Astrocyte of the cerebellum (primary cell): ENCODE measurements at regions not wholly inside any gene's neighbourhood (a gene's known extent, or its start where the extent isn't known, plus 50 kb on each side); places are given as distances from the start of the nearest gene placed in this dataset.

Experiments
- DNase-seq: peaks from one replicate; pipeline ENCODE4 v3.0.0-alpha.2; 2011; ENCODE audit warnings: low read depth
- H3K4me3 ChIP-seq: 2 replicates; pipeline ENCODE4 v1.5.1; 2011; ENCODE audit warnings: mild to moderate bottlenecking, low read depth, low read length, moderate library complexity
- CTCF ChIP-seq: IDR thresholded peaks from 2 replicates; pipeline ENCODE4 v1.5.1; 2012; ENCODE audit warnings: low read length, low read depth, moderate library complexity, mild to moderate bottlenecking; ENCODE audit errors: missing control alignments
- in situ Hi-C: cut with HindIII; loops from 2 replicates; pipeline ENCODE4 v1.10.0; 2017; ENCODE audit warnings: low sequenced_read_pairs

DNA sequence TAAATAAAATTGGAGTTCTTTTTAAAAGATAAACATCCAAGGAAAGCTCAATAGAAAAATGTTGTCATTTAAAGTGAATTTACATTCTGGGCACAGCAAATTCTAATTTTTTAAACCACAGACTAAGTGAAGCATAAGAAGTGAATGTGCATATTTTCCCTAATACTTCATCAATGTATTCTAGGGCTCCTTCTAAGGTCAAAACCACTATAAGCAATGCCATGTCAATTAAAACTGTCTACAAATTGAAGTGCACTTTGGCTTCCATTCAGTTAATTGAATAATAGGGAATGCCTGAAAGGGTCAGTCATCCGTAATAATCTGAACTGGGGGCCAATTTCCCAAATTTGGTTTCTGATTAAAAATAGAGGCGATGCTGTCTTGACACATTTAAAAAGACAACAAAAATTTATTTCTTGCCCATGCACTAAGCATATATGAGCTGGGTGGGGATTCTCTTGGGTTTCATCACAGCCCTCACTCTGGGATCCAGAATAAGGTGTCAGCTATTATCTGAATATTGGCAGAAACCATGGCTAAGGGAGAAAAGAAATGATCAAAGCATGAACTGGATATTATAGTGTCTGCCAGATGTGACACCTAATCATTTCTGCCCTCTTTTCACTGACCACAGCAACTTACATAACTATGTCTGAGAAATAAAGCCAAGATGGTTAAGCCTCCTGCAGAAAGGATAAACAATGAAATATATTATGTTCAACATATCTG lies 660.6 kb upstream of the B3GALT2 start:
- H3K4me3 ChIP-seq = no peak overlapping the region
- in situ Hi-C loops = no loop called here
- no peak for TF ChIP-seq CTCF
- peak; percentile 11 for DNase-seq

DNA sequence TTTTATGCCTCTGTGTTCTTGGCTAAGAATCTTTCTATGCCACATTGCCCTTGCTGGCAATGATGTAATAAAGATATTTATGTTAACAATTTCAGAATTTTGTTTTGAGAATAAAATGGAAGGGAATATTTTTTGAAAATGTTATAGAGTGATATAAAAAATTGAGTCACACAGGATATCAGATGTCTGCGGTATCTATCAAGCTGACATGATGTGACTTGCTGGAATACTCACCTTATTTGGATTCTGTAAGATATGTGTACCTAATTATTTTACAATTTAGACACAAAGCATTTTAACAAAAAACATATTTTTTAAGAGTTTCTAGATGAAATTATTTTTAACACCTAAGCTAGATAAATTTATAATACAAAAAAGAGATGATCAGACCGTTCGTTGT lies 660.0 kb upstream of the B3GALT2 start:
- DNase-seq = no peak
- H3K4me3 ChIP-seq = no peak overlapping the region
- in situ Hi-C loops = no loop called here
- no peak for TF ChIP-seq CTCF

DNA sequence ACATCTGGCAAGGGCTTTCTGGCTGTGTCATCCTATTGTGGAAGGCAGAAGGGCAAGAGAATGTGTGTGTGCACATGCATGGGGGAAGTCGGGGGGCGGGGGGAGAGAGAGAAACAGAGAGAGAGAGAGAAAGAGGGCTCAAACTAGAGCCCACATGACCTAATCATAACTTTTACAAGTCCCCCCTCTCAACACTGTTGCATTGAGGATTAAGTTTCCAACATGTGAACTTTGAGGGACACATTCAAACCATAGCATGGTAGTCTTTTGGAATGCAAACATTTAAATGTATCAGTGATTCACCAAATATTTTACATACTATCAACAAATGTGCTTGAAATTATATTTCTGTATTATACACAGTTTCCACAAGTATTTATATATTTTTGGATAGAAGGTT lies 655.4 kb upstream of the B3GALT2 start:
- TF ChIP-seq CTCF = no peak
- in situ Hi-C loops = no loop called here
- H3K4me3 ChIP-seq = no peak overlapping the region
- DNase-seq = no peak

DNA sequence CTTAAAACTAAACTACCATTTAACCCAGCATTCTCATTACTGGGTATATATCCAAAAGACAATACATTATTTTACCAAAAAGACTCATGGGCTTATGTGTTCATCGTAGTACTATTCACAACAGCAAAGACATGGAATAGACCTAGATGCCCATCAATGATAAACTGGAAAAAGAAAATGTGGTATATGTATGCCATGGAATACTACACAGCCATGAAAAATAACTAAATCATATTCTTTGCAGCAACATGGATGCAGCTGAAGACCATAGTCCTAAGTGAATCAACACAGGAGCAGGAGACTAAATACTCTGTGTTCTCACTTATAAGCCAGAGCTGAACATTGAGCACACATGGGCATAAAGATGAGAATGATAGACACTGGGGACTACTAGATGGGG lies 645.1 kb upstream of the B3GALT2 start:
- in situ Hi-C loops = no loop called here
- TF ChIP-seq CTCF = no peak

GRCh38 chr1:193827516-193827915 lies 641.1 kb upstream of the B3GALT2 start:
- TF ChIP-seq CTCF = no peak
- no peak overlapping the region for H3K4me3 ChIP-seq
- in situ Hi-C loops = no loop called here
- DNase-seq = no peak

More for the DNA sequence above, 645.1 kb upstream of the B3GALT2 start:
- DNase-seq = no peak
- H3K4me3 ChIP-seq = no peak overlapping the region

DNA sequence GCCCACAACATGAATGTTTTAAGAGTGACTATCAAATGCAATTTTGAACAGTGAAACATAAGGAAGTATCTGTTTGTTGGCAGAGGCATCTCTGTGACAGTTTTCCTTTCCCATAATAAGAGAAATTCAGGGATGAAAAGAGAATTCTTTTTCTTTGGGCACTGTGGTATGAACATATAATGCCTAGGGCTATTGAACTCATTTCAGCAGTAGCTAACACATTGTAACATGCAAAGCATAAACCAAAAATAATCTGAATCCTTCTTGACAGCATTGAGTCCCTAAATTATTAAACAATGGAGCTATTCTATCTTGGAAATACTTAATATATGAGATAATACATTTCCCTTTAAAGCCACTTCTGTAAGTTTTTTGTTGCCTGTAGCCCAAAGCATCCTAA lies 633.0 kb upstream of the B3GALT2 start:
- TF ChIP-seq CTCF = no peak
- in situ Hi-C loops = no loop called here
- no peak overlapping the region for H3K4me3 ChIP-seq
- no peak for DNase-seq
